Dermis microvascular lymphatic vessel endothelial cell (primary cell): ENCODE measurements at regions not wholly inside any gene's neighbourhood (a gene's known extent, or its start where the extent isn't known, plus 50 kb on each side); places are given as distances from the start of the nearest gene placed in this dataset.
"Not testable (repeated sequence)": the region's sequence is repeated elsewhere in the genome, so short reads cannot be mapped to it uniquely, and the experiment has no call there.

ENCODE experiments used
- DNase-seq, 2 donors: peaks; one replicate each; pipeline versions ENCODE4 v3.0.0 to v3.0.0-alpha.2; 2010; ENCODE audit warnings: low read depth in 2 of 2

DNA sequence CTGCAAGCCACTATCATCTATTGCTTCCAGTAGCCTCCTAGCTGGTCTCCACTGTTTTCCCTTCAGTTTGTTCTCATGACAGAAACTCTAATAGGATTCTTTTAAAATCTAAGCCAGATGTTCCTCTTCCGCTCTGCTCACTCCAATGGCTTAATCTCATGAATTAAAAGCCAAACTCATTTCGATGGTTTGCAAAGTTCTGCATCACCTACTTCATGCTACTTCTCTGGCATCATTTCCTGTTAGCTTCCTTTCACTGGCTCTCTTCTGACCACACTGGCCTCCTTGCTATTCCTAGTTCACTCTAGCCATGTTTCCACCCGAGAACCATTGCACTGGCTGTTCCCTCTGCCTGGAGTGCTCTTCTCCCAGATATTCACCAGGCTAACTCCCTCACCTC, 102.0 kb upstream of the LSM6 start:
- no peak for DNase-seq

DNA sequence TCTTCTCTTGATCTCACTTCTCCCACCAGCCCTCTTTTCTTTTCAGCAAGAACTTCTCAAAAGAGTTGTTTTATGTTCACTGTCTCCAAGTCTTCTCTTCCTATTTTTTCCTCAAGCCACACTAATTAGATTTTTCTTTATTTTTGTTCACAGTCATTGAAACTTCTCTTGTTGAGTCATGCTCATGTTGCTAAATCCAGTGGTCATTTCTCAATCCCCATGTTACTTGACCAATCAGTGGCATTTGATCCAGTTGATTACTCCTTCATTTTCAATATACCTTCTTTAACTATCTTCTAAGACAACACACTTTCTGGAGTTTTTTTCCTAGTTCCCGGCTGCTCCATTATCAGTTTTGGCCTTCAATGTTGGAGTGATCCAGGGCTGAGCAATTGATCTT, 103.1 kb upstream of the LSM6 start:
- no peak for DNase-seq

GRCh38 chr4:146071390-146071789, 104.1 kb upstream of the LSM6 start:
- no peak for DNase-seq

DNA sequence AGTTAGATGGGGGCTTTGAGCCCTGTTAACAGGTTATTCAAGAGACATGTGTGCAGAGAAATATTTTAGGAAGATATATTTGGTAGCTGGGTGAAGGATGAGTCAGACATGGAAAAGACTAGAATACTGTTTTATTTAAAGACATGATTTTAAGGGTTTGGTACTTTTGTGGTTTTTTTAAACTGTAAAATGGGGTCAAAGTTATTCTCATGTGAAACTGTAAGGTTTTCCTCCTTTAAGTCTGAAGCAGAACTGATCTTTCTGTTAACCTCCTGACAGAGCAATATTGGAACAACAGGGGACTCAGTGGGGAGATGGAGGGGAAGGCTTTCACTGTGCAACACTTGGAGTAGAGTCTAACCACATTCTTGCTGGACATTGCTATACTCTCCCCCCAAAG, 112.4 kb upstream of the LSM6 start:
- no peak for DNase-seq

DNA sequence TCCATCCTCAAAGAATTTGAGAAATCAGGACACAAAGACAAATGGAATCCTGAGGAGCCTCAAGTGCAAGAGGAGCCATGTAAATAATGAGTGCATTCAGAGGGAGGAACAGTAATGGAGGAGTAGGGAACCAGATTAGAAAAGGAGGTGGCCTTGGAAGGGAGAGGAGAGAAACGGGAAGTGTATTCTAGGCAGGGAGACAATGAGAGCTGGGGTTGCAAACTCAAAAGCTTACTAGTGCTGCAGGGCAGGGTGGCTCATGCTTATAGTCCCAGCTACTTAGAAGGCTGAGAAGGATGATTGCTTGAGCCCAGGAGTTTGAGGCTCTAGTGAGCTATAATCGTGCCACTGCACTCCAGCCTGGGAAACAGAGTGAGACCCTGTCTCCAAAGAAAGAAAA, 113.2 kb upstream of the LSM6 start:
- DNase-seq: no peak

GRCh38 chr4:146061610-146062334, 113.7 kb upstream of the LSM6 start:
- DNase-seq: no peak

- no peak for DNase-seq
Measured at GRCh38 chr4:146059865-146060264, 115.7 kb upstream of the LSM6 start.

DNA sequence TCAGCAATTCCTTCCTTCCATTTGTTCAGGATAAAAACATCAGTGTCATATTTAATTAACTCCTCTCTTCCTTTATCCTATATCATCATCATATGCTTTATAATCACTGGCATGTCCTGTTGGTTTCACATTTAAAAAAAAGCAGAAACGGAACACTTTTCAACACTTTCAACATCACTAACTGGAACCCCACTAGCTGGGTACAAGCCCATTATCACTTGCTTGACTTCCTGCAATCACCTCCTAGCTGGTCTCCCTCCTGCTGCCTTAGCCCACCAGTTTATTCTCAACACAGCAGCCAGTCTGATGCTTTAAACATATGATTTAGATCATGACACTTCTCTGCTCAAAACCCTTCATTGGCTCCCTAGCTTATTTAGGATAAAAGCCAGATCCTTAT, 116.4 kb upstream of the LSM6 start:
- no peak for DNase-seq

DNA sequence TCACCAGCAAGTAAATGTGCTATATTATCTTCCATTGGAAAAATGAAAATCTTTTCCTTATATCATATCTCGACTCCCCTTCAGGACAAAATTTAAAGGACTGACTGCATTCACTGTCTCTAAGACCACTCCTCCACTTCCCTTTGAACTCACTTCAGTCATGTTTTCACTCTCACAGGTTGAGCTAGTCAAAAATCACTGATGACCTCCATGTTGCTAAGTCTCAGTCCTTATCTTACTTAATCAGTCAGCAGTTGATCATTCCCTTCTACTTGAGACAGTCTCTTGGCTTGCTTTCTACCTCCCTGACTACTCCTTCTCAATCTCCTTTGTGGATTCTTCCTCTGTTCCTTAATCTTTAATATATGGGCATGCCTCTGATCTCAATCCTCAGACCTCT, 117.0 kb upstream of the LSM6 start:
- no peak for DNase-seq

DNA sequence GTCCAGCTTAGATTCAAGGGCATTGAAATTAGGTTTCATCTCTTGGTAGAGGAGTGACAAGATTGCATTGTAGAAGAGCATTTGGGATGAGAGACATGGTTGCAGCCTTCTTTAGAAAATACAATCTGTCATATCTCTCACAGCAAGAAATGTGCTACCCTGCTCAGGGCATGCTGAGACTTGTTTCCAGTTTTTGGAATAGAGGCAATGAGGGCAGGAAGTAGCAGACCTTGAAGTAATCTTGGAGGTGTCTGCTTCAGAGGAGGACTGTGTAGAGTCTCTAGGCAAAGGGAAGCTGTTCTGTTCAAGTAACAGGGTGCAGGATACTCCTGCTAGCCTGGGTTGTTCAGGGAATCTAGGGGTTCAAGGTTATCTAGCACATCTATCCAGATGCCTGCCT, 116.1 kb upstream of the ZNF827 start:
- no peak for DNase-seq

- no peak for DNase-seq
Measured at GRCh38 chr4:146053891-146054290, 115.3 kb upstream of the ZNF827 start.

GRCh38 chr4:146051728-146052391, 113.2 kb upstream of the ZNF827 start:
- DNase-seq: no peak

DNA sequence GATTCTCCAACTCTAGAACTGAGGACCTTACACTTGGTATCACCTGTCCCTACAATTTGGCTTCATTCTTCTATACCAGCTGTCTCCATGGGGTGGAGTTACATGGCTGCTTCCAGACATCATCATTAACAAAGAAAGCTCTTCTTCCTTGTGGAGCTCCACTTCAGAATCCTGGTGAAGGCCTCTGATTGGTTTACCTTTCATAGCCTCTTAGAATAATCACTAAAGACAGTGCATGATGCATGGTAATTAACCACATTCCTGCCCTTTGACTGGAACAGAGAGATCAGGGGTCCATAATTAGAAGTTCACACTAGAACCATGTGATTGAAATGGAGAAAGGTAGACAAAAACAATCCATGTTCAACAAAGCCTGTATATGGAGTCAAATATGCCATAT, 112.6 kb upstream of the ZNF827 start:
- DNase-seq: no peak

GRCh38 chr4:146049802-146050201, 111.2 kb upstream of the ZNF827 start:
- DNase-seq: no peak

DNA sequence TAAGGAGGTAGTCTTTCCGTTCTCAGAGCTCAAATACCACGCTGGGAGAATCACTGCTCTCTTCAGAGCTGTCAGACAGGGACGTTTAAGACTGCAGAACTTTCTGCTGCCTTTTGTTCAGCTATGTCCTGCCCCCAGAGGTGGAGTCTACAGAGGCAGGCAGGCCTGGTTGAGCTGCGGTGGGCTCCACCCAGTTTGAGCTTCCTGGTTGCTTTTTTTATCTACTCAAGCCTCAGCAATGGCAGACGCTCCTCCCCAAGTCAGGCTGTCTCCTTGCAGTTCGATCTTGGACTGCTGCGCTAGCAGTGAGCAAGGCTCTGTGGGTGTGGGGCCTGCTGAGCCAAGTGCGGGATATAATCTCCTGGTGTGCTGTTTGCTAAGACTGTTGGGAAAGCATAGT, 109.1 kb upstream of the ZNF827 start:
- not testable (repeated sequence) for DNase-seq

DNA sequence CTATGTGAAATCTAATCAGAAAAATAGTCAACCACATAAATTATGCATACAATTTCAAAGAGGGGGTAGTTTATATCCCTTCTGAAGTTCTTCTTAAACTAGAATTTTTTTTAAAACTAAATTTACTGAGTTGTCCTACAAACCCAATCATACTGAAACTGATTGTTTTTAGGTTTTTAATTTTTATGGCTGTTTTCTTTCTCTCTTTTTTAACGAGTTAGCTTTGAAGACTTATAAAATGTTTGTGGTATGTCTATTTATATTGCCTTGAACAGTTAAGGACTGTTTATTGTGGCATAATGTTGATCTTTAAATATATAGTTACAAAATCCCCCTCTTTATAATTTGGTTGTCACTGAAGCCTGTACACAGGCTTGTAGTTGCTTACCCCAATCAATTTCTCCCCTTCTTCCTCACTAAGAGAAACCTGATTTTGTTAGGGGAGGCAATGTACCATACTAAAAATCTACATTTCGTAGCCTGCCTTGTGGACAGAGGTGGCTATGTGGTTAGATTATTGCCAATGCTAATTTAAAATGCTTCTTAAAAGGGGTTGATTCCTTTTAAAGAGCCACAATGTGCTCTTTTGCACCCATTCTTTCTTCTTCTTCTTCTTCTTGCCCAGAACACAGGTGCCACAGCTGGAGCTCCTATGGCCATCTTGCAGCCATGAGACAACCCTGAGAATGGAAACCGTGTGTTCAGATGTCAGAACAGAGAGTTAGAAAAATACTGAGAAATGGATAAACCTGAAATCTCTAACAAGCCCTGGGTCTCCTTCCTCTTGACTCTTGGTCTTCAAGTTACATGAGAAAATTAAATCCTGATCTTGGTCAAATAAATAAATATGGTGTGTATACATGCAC, 102.7 kb upstream of the ZNF827 start:
- DNase-seq: no peak

- no peak for DNase-seq
Measured at GRCh38 chr4:146040623-146041022, 102.0 kb upstream of the ZNF827 start.

DNA sequence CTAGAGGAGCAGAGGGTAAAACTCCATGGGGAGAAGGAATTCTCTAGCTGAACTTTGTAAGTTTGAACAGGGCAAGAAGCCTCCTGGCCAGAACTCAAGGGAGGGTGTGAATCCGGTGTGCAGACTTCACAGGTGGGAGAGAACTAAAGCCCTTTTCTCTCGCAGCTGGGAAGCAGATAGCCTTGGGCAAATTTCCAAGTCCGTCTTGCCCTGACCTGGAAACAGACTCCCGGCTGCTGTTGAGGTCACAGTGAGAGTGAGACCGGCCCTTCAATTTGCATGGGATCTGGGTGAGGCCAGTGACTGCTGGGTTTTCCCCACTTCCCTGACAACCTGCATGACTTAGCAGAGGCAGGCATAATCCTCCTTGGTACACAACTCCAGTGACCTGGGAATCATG, 94.5 kb upstream of the ZNF827 start:
- DNase-seq: no peak

DNA sequence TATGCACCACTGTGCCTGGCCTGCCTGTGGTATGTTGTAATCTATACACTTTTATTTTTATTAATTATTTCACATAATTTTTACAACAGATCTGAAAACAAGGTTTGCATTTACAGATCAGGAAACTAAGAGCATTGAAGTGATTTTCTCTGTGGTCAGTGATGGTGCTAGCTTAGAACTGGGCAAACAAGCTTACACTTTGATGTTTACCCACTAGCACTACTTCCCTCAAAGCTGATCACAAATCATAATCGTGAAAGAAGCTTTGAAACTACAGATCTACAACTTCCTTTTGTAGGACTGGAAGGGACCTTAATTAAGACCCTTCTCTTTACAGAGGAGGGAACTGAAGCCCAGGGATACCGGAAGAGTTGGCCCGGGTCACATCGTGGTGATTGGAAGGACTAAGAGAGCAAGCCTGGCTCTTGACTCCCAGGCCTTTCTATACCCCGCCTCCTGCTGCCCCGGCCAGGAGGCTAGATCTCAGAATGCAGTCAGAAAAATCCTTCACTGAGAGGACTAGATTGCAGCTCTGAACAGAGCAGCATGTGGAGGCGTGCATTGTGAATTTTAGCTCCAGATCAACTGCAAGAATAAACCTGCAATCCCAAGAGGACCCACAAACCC, 93.7 kb upstream of the ZNF827 start:
- DNase-seq: no peak

DNA sequence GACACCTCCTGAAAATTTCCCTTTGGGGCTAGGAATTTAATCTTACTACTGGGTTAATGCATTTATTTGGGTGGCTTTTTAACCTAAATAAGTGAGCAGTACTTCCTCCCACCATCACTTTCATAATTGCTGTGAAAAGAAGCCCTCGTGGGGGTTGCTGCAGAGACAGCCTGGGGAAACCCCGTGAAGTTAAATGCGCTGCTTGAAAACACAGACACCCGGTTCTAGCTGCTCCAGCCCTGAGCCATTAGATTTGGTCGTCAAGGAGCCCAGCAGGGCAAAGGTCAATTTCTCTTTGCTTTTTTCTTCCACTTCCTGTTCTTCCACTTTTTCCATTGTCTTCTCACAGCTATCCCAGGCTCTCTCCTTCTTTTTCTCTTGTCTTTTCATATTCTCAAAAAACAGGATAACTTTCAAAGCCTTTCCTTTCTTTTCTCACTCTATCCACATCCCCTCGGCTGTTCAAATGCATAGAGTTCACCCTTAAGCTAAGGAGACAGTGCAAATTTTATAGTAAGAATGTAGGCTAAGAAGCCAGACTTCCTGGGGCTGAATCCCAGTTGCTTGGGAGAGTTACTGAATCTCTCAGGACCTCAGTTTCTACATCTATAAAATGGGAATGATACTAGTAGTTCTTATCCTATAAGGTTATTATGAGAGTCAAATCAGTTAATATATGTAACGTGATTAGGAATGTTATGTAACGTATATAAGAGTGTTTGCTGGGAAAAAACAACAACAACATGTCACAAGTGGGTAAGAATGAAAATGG, 91.5 kb upstream of the ZNF827 start:
- DNase-seq: no peak

DNA sequence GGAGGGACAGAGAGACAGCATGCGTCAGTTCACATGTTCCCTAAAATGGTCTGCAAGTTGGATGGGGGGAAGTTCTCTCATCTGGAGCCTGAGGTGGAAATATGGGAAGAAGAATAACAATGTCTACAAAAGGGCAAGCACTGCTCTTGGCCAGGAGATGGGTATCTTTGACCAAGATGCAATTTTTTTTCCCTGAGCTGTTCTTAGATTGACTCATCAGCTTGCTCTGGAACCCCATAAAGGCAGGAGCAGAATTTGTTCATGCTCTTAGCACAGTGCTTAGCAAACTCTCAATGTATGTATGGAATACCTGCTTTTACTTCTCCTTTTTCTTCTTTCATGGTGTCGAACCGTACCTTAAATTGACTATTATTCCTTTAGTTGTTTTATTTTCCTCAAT, 90.5 kb upstream of the ZNF827 start:
- no peak for DNase-seq
